WTC11 (cell line): ENCODE measurements at regions not wholly inside any gene's neighbourhood (a gene's known extent, or its start where the extent isn't known, plus 50 kb on each side); places are given as distances from the start of the nearest gene placed in this dataset.

Source experiments
- ATAC-seq: fragments of 200-7000 bp; cut with Tn5 transposase; 2 replicates; pipeline ENCODE4 v1.10.0; 2021; ENCODE audit warnings: mild to moderate bottlenecking, moderate library complexity
- CTCF ChIA-PET: fragments of 300-600 bp; sonication (Branson Sonifier 250); formaldehyde crosslinking; loops from one replicate; lab custom pipeline; 2021; ENCODE audit warnings: antibody characterized with exemption; lab: Charles Lee
- POLR2A ChIA-PET: fragments of 350-600 bp; sonication (Branson Sonifier 250); formaldehyde crosslinking; loops from one replicate; lab custom pipeline; 2021; ENCODE audit warnings: antibody characterized with exemption; lab: Charles Lee
- DNase-seq: peaks from one replicate; pipeline ENCODE4 v3.0.0; 2021; ENCODE audit warnings: low spot score
- H3K27ac Mint-ChIP-seq: 2 replicates; pipeline ENCODE4 v1.8.0; 2021; ENCODE audit warnings: mixed read lengths
- H3K27me3 Mint-ChIP-seq: 2 replicates; pipeline ENCODE4 v1.8.0; 2021; ENCODE audit warnings: low read depth, mild to moderate bottlenecking, moderate library complexity, mixed read lengths
- H3K36me3 Mint-ChIP-seq: 2 replicates; pipeline ENCODE4 v1.8.0; 2021; ENCODE audit warnings: mixed read lengths
- H3K4me1 Mint-ChIP-seq: 2 replicates; pipeline ENCODE4 v1.8.0; 2022; ENCODE audit warnings: mixed read lengths
- H3K4me3 Mint-ChIP-seq: 2 replicates; pipeline ENCODE4 v1.8.0; 2021; ENCODE audit warnings: mild to moderate bottlenecking, moderate library complexity, mixed read lengths
- H3K9me3 Mint-ChIP-seq: 2 replicates; pipeline ENCODE4 v1.8.0; 2021; ENCODE audit warnings: mixed read lengths
- ARID4B ChIP-seq: sonication (generic); formaldehyde crosslinking; IDR thresholded peaks from 2 replicates; pipeline ENCODE4 v1.8.0; 2023; ENCODE audit warnings: missing genetic modification reagents, mild to moderate bottlenecking, borderline replicate concordance
- CTCF ChIP-seq: fragments of 200-600 bp; IDR thresholded peaks from 2 replicates; pipeline ENCODE4 v1.8.0; 2022; ENCODE audit warnings: antibody characterized with exemption
- EMX1 ChIP-seq: fragments of 250-450 bp; sonication (Bioruptor Pico); IDR thresholded peaks from 2 replicates; pipeline ENCODE4 v1.8.0; 2021; ENCODE audit warnings: mild to moderate bottlenecking
- GABPB1 ChIP-seq: sonication (generic); formaldehyde crosslinking; IDR thresholded peaks from 2 replicates; pipeline ENCODE4 v1.8.1; 2023; ENCODE audit warnings: mild to moderate bottlenecking, missing genetic modification reagents
- SMAD3 ChIP-seq: sonication (generic); formaldehyde crosslinking; IDR thresholded peaks from 2 replicates; pipeline ENCODE4 v1.8.0; 2022; ENCODE audit warnings: missing genetic modification reagents, mild to moderate bottlenecking, borderline replicate concordance
- SP1 ChIP-seq: sonication (generic); formaldehyde crosslinking; conservative IDR thresholded peaks from 2 replicates; pipeline ENCODE4 v1.8.1; 2022; ENCODE audit warnings: missing genetic modification reagents
- TCF7 ChIP-seq: sonication (generic); formaldehyde crosslinking; IDR thresholded peaks from 2 replicates; pipeline ENCODE4 v1.8.0; 2022; ENCODE audit warnings: mild to moderate bottlenecking, low read depth, missing genetic modification reagents, moderate library complexity
- USF2 ChIP-seq: sonication (generic); formaldehyde crosslinking; IDR thresholded peaks from 2 replicates; pipeline ENCODE4 v1.8.1; 2023; ENCODE audit warnings: mild to moderate bottlenecking, missing genetic modification reagents, moderate library complexity
- ZNF219 ChIP-seq: sonication (generic); formaldehyde crosslinking; IDR thresholded peaks from 2 replicates; pipeline ENCODE4 v1.8.0; 2023; ENCODE audit warnings: missing genetic modification reagents, mild to moderate bottlenecking, borderline replicate concordance
- ZNF281 ChIP-seq: sonication (generic); formaldehyde crosslinking; IDR thresholded peaks from 2 replicates; pipeline ENCODE4 v1.8.0; 2023; ENCODE audit warnings: mild to moderate bottlenecking, missing genetic modification reagents
- ZNF512 ChIP-seq: sonication (generic); formaldehyde crosslinking; IDR thresholded peaks from 2 replicates; pipeline ENCODE4 v1.8.1; 2022; ENCODE audit warnings: missing genetic modification reagents, borderline replicate concordance
- ZNF671 ChIP-seq: fragments of 250-450 bp; sonication (Bioruptor Pico); IDR thresholded peaks from 2 replicates; pipeline ENCODE4 v1.8.0; 2021; ENCODE audit warnings: mild to moderate bottlenecking
- TF ChIP-seq, protein P1 (sequence below): fragments of 250-450 bp; sonication (Bioruptor Pico); IDR thresholded peaks from 2 replicates; pipeline ENCODE4 v1.8.0; 2021; ENCODE audit warnings: mild to moderate bottlenecking
- TF ChIP-seq, protein P2 (sequence below): sonication (generic); formaldehyde crosslinking; IDR thresholded peaks from 2 replicates; pipeline ENCODE4 v1.8.1; 2022; ENCODE audit warnings: low read depth, mild to moderate bottlenecking, moderate library complexity, missing genetic modification reagents, borderline replicate concordance
- TF ChIP-seq, protein P3 (sequence below): sonication (generic); formaldehyde crosslinking; IDR thresholded peaks from 2 replicates; pipeline ENCODE4 v1.8.1; 2022; ENCODE audit warnings: mild to moderate bottlenecking, missing genetic modification reagents, moderate library complexity, borderline replicate concordance
- TF ChIP-seq, protein P4 (sequence below): fragments of 250-450 bp; sonication (Bioruptor Pico); IDR thresholded peaks from 2 replicates; pipeline ENCODE4 v2.1.2; 2022; ENCODE audit warnings: mild to moderate bottlenecking, moderate library complexity

DNA sequence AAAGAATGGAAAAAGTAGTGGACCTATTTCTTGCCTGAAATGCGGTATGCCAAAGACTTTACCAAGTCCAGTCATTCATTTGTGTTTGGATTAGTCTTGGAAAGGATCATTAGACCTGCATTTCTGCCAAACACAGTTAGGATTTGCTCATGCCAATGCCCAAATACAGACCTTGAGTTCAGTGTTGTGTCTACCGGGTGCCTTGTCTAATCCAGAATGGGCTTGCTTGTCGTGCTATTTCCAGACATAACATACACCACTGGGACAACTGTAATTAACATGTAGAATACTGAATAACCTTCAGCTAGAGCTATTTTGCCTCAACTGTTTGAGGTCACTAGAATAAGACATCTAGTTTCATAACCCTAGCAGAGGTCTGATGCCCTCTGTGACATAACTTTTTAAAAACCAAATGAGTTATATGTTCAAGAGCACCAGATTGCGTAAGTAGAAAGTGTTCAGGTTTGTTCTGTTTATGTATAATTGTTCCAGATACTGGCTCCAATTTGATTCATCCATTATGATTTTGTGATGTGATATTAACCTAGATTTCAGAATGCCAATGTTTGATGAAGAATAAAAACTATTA, 145.3 kb upstream of the DPH6 start (continued):
- TF ChIP-seq TCF7: no peak
- TF ChIP-seq ARID4B: no peak
- no peak for TF ChIP-seq ZNF671 (CRISPR knock-in tag)
- no peak for TF ChIP-seq GABPB1 (CRISPR knock-in tag)
- no peak for TF ChIP-seq ZNF512 (CRISPR knock-in tag)

GRCh38 chr15:35691891-35692867, 146.2 kb upstream of the DPH6 start:
- Mint-ChIP-seq H3K9me3 (no peaks in the 10 kb centered on the region), H3K4me1 (peaks cover 13% of the 10 kb centered on the region), H3K36me3 (no peaks in the 10 kb centered on the region), H3K27ac (no peak overlapping the region), H3K4me3 (no peak overlapping the region), H3K27me3 (no peaks in the 10 kb centered on the region)
- ChIA-PET POLR2A (no interaction called here), CTCF (interaction anchor here (1.0 kb wide), 1 partner anchor 59 kb away, joined by 4 read pairs; no protein-coding TSS in a partner anchor)
- ATAC-seq (no peak), DNase-seq (no peak)
- TF ChIP-seq, protein P1, sequence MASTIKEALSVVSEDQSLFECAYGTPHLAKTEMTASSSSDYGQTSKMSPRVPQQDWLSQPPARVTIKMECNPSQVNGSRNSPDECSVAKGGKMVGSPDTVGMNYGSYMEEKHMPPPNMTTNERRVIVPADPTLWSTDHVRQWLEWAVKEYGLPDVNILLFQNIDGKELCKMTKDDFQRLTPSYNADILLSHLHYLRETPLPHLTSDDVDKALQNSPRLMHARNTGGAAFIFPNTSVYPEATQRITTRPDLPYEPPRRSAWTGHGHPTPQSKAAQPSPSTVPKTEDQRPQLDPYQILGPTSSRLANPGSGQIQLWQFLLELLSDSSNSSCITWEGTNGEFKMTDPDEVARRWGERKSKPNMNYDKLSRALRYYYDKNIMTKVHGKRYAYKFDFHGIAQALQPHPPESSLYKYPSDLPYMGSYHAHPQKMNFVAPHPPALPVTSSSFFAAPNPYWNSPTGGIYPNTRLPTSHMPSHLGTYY (CRISPR knock-in tag): no peak
- TF ChIP-seq USF2 (no peak), SP1 (CRISPR knock-in tag) (no peak), ZNF219 (CRISPR knock-in tag) (no peak), EMX1 (CRISPR knock-in tag) (no peak), SMAD3 (no peak), CTCF (no peak), ZNF281 (CRISPR knock-in tag) (no peak)
- TF ChIP-seq, protein P2, sequence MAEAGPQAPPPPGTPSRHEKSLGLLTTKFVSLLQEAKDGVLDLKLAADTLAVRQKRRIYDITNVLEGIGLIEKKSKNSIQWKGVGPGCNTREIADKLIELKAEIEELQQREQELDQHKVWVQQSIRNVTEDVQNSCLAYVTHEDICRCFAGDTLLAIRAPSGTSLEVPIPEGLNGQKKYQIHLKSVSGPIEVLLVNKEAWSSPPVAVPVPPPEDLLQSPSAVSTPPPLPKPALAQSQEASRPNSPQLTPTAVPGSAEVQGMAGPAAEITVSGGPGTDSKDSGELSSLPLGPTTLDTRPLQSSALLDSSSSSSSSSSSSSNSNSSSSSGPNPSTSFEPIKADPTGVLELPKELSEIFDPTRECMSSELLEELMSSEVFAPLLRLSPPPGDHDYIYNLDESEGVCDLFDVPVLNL (CRISPR knock-in tag): no peak
- TF ChIP-seq, protein P3, sequence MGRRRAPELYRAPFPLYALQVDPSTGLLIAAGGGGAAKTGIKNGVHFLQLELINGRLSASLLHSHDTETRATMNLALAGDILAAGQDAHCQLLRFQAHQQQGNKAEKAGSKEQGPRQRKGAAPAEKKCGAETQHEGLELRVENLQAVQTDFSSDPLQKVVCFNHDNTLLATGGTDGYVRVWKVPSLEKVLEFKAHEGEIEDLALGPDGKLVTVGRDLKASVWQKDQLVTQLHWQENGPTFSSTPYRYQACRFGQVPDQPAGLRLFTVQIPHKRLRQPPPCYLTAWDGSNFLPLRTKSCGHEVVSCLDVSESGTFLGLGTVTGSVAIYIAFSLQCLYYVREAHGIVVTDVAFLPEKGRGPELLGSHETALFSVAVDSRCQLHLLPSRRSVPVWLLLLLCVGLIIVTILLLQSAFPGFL: no peak
- TF ChIP-seq, protein P4, sequence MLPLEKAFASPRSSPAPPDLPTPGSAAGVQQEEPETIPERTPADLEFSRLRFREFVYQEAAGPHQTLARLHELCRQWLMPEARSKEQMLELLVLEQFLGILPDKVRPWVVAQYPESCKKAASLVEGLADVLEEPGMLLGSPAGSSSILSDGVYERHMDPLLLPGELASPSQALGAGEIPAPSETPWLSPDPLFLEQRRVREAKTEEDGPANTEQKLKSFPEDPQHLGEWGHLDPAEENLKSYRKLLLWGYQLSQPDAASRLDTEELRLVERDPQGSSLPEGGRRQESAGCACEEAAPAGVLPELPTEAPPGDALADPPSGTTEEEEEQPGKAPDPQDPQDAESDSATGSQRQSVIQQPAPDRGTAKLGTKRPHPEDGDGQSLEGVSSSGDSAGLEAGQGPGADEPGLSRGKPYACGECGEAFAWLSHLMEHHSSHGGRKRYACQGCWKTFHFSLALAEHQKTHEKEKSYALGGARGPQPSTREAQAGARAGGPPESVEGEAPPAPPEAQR (CRISPR knock-in tag): no peak
